Motor neuron (in vitro differentiated cells): ENCODE measurements at regions not wholly inside any gene's neighbourhood (a gene's known extent, or its start where the extent isn't known, plus 50 kb on each side); places are given as distances from the start of the nearest gene placed in this dataset.
"Not testable (repeated sequence)": the region's sequence is repeated elsewhere in the genome, so short reads cannot be mapped to it uniquely, and the experiment has no call there.

Source experiments
- ATAC-seq, 8 experiments: fragments of 200-7000 bp; cut with Tn5 transposase; replicated peaks in 6 of 8; 2 replicates each; pipeline ENCODE4 v1.8.0; 2021; ENCODE audit warnings: mild to moderate bottlenecking in 8 of 8, moderate library complexity in 8 of 8
- H3K27ac ChIP-seq, 2 donors: fragments of 250-450 bp; sonication (Bioruptor Pico); 2 replicates each; pipeline ENCODE4 v1.9.0; 2021; ENCODE audit warnings: antibody characterized with exemption in 2 of 2, mild to moderate bottlenecking in 2 of 2, moderate library complexity in 1 of 2
- H3K4me1 ChIP-seq, 2 donors: fragments of 250-450 bp; sonication (Bioruptor Pico); replicated peaks in 1 of 2; 2 replicates each; pipeline ENCODE4 v1.6.1; 2021; ENCODE audit warnings: antibody characterized with exemption in 2 of 2, mild to moderate bottlenecking in 2 of 2, moderate library complexity in 1 of 2
- H3K4me3 ChIP-seq, 5 donors: fragments of 250-450 bp; sonication (Bioruptor Pico); 2 replicates each; pipeline ENCODE4 v1.9.0; 2021; ENCODE audit warnings: antibody characterized with exemption in 5 of 5, mild to moderate bottlenecking in 5 of 5, moderate library complexity in 4 of 5
- WGBS, 10 experiments: fragments of 450-650 bp; shearing (Covaris generic); methylation state at CpG; one replicate each; pipeline ENCODE4 v1.0.0; 2022; 5-methylcytosine and 5-hydroxymethylcytosine counted together
- in situ Hi-C, 9 experiments: fragments of 400-800 bp; cut with MboI; loops; one replicate each; pipeline ENCODE4 v1.15.0; 2021; ENCODE audit warnings: low sequenced_read_pairs in 9 of 9, low pct_unique_long_range_greater_than_20kb in 2 of 9; ENCODE audit not compliant: unreplicated experiment in 9 of 9

- ATAC-seq, result no peak
- H3K27ac ChIP-seq, result no peak overlapping the region
- WGBS, 10 experiments, result 20 to 79% (median 66%) methylated on average over 1 to 3 of the region's 3 CpGs
- no peaks in the 10 kb centered on the region for H3K4me1 ChIP-seq
- in situ Hi-C loops, result no loop called here
- no peak overlapping the region for H3K4me3 ChIP-seq
These were observed 106.9 kb upstream of the ETV6 start for GRCh38 chr12:11542599-11542998.

GRCh38 chr12:11543457-11544158 lies 105.9 kb upstream of the ETV6 start:
- peak in 3 of 8 experiments; percentile 52 to 81 (median 54) for ATAC-seq
- in situ Hi-C loops, result no loop called here
- no peak overlapping the region for H3K4me3 ChIP-seq
- WGBS, 10 experiments, result 0 to 100% (median 68%) methylated on average over 1 to 6 of the region's 7 CpGs
- H3K27ac ChIP-seq, result no peak overlapping the region
- H3K4me1 ChIP-seq, result no peaks in the 10 kb centered on the region

- in situ Hi-C loops, result no loop called here
- WGBS, 10 experiments, result 26 to 100% (median 61%) methylated on average over 1 to 5 of the region's 6 CpGs; no CpG with 5 or more reads in 1 of the 10 experiments
- peak in 3 of 8 experiments; percentile 36 to 94 (median 67) for ATAC-seq
- no peaks in the 10 kb centered on the region for H3K4me1 ChIP-seq
- no peak overlapping the region for H3K4me3 ChIP-seq
- H3K27ac ChIP-seq, result no peak overlapping the region
These were observed 103.8 kb upstream of the ETV6 start for GRCh38 chr12:11545484-11546330.

- in situ Hi-C loops, H3K27ac ChIP-seq, H3K4me3 ChIP-seq, H3K4me1 ChIP-seq: not testable (repeated sequence)
- 7 to 93% (median 48%) methylated on average over 2 to 8 of the region's 14 CpGs; no CpG with 5 or more reads in 2 of the 10 experiments for WGBS, 10 experiments
- peak in 1 of 8 experiments; percentile 20 for ATAC-seq
These were observed 102.7 kb upstream of the ETV6 start for GRCh38 chr12:11546582-11547270.

- ATAC-seq, H3K27ac ChIP-seq, H3K4me3 ChIP-seq, H3K4me1 ChIP-seq, in situ Hi-C loops: not testable (repeated sequence)
- WGBS, 10 experiments, result 93% methylated on average over 3 of the region's 31 CpGs; no CpG with 5 or more reads in 9 of the 10 experiments
These were observed 102.2 kb upstream of the ETV6 start for GRCh38 chr12:11547271-11547646.

- ATAC-seq, result peak in 4 of 8 experiments; percentile 39 to 61 (median 53)
- in situ Hi-C loops, result no loop called here
- Histone ChIP-seq H3K4me3 (no peak overlapping the region), H3K27ac (no peak overlapping the region), H3K4me1 (peaks cover 0 to 1% of the 10 kb centered on the region in 2 donors)
- 28 to 83% (median 67%) methylated on average over 2 to 3 of the region's 3 CpGs; no CpG with 5 or more reads in 2 of the 10 experiments for WGBS, 10 experiments
These were observed 100.4 kb upstream of the ETV6 start for GRCh38 chr12:11549119-11549518.

- H3K4me1 ChIP-seq, result peaks cover 0 to 6% of the 10 kb centered on the region in 2 donors
- no peak overlapping the region for H3K27ac ChIP-seq
- ATAC-seq, result peak in 7 of 8 experiments; percentile 52 to 71 (median 56)
- 0 to 80% (median 14%) methylated on average over 1 to 9 of the region's 9 CpGs for WGBS, 10 experiments
- in situ Hi-C loops, result no loop called here
- H3K4me3 ChIP-seq, result no peak overlapping the region
These were observed 95.5 kb upstream of the ETV6 start for GRCh38 chr12:11553871-11554533.

GRCh38 chr12:11555195-11555594 lies 94.3 kb upstream of the ETV6 start:
- 35 to 100% (median 88%) methylated on average over 1 to 7 of the region's 7 CpGs for WGBS, 10 experiments
- in situ Hi-C loops, result no loop called here
- Histone ChIP-seq H3K27ac (no peak overlapping the region), H3K4me1 (peaks cover 0 to 6% of the 10 kb centered on the region in 2 donors), H3K4me3 (no peak overlapping the region)
- no peak for ATAC-seq

GRCh38 chr12:11555743-11556625 lies 93.5 kb upstream of the ETV6 start:
- no peak overlapping the region for H3K27ac ChIP-seq
- 4 to 74% (median 40%) methylated on average over 1 to 11 of the region's 11 CpGs for WGBS, 10 experiments
- peaks cover 0 to 6% of the 10 kb centered on the region in 2 donors for H3K4me1 ChIP-seq
- ATAC-seq, result peak; percentile 40 to 93 (median 60)
- no peak overlapping the region for H3K4me3 ChIP-seq
- in situ Hi-C loops, result no loop called here

GRCh38 chr12:11556682-11557081 lies 92.8 kb upstream of the ETV6 start:
- peak in 2 of 8 experiments; percentile 29 to 51 for ATAC-seq
- Histone ChIP-seq H3K27ac (no peak overlapping the region), H3K4me3 (no peak overlapping the region), H3K4me1 (peaks cover 0 to 6% of the 10 kb centered on the region in 2 donors)
- in situ Hi-C loops, result no loop called here
- WGBS, 10 experiments, result 0 to 76% (median 20%) methylated on average over 2 to 6 of the region's 6 CpGs; no CpG with 5 or more reads in 1 of the 10 experiments

- ATAC-seq, result no peak
- H3K27ac ChIP-seq, result no peak overlapping the region
- no peak overlapping the region for H3K4me3 ChIP-seq
- WGBS, 10 experiments, result 14 to 100% (median 84%) methylated on average over 1 to 3 of the region's 3 CpGs
- in situ Hi-C loops, result no loop called here
- peaks cover 0 to 4% of the 10 kb centered on the region in 2 donors for H3K4me1 ChIP-seq
These were observed 89.7 kb upstream of the ETV6 start for GRCh38 chr12:11559626-11560340.
